NCI-H69 (cell line): ENCODE measurements at regions not wholly inside any gene's neighbourhood (a gene's known extent, or its start where the extent isn't known, plus 50 kb on each side); places are given as distances from the start of the nearest gene placed in this dataset.

ENCODE experiments used
- DNase-seq: peaks from one replicate; lab custom pipeline; 2025; lab: John Stamatoyannopoulos, UW

DNA sequence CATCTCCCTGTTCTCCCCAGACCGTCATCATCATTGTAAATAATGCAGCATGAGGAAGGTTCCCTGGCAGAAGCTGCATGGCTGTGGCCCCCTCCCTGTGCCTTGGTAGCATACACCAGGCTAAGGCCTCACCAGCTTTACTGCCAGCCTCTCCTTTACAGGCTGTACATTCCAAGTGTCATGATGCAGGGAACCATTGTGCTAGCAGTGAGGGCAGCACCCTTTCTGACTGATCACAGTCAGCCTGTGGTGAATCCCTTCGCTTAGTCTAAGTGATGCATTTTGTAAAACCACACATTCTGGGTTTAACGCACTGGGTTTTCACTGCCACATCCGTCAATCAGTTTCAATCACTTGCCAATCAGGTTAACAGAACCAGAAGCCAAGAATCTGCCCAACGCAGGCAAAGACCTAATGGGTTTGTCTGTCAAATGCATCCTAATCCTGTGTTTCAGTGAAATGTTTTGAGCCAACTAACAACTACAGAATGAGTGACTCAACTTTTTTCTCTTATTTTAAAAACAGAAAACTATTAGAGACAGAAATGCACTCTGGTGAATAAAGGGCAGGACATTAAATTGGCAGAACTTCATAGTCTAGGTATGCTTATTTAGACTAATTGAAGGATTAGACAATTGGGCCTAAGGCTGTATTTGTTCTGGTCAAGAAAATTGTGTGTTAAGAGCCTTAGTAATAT, 225.9 kb upstream of the DPH6 start:
- peak; percentile 23 for DNase-seq

DNA sequence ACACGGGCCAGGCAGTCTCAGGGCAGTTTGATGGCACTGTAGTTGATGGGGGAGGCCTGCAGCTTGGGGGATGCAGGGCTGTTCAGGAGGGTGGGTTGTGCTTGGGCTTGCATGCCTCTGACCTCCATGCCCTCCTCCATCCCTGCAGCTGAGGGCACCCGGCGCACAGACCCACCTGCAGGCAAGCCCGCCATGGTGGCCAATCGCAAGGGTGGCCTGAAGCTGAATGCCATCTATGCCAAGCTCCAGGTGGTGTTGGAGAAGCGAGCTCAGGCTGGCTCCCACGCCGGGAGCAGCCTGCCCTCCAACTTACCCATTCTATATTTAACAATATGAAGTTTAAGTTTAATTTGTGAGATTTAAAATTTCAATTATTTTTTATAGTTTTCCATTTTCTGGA, 228.7 kb upstream of the DPH6 start:
- no peak for DNase-seq

DNA sequence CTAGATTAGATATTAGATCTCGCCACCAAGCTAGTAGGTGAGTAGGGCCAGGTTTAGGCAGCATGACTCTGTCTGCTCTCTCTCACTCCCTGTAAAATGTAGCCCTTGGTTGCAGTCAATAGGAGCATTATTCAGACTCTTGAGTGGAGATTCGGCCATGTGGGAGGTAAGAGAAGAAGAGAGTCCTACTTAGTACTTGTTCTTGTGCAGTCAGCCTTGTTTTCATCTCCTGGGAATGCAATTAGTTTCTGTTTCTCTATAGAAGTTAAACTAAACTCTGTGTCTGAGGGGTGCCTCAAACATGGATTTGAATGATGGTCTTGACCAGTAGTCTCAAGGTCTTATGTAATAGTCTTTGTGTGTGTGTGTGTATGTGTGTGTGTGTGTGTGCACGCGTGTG, 229.5 kb upstream of the DPH6 start:
- no peak for DNase-seq

DNA sequence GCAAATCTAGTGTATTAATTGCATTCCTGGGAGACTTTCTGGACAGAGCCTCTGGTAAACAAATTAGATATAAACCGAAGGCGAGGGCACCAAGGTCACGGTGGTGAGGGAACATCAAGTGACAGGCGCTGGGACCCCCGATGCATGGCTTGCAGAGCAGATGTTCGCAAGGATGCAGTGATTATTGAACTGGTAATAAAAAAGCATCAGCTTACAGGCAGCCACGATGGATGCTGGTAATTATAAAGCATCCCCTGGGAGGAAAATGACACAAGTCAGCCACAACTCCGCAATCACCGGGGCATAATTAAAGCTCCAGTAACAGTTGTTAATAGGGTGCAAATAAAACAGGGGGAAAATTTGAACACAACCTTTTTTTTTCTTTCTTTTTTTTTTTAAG, 231.1 kb upstream of the DPH6 start:
- DNase-seq: peak; percentile 98

DNA sequence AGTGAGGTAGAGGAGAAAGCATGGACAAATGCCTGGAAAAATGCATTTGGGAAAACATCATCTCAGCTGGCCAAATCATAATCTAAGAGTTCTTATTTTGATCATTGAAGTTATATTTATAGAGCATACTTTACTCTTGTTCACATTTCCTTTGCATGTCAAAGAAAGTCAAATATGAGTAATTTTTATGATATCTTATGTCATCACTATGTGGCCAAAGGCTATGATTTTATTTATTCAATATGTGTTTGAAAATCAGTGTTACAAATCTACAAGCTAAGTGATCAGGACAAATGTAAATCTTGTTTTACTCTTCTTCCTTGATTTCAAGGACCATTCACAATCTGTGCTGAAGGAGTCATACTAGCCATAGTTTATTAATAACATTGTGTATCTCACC, 237.2 kb upstream of the DPH6 start:
- DNase-seq: no peak

DNA sequence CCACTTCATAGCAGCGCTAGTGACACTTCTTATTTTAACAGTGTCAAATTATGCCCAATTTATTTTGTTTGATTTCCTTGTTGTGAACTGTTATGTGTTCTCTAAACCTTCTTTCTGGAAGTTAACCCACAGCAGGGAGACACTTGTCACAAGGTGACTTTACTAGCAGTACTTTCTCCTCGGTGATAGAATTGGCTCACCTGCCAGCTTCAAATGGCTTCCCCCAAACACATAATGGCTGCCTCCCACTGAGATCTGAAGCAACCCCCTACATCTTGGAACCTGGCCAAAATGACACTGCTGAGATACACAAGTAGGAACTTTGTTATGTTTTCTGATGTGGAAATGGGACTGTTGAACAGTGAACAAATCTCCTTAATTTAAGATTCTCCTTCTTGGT, 238.8 kb upstream of the DPH6 start:
- DNase-seq: peak; percentile 100

DNA sequence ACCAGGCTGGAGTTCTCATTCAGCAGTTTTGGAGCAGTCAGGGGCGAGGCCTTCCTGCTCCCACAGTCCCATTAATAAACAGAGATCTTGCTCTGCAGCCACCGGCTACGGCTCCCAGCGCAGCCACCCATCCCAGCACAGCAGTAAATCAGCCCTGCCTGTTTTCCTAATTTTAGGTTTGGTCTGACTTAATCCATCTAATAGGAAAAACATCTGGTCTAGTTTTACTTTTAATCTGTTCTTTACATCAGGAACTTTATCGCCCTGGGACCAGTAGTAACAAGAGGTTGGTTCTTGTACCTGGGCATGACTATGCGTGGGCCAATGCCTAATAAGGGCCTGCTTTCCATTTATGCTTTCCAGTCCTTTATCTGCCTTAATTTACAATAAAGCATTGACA, 264.0 kb upstream of the DPH6 start:
- DNase-seq: no peak

DNA sequence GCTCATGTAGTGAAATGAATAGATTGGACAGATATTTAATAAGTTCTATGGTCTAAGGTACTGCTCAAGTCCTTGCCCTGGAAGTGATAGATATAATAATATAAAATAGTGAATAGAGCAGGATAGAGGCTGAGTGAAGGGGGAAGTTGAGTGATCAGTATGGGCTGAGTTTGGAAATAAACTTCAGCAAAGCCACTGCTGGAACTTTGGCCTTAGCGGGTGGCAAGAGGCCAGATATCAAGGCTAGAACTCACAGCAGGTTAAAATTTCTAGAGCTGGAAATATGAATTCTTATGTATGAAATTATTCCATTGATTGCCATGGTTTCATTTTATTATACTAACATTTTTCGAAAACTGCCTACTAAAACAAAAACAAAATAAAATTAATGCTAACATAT, 267.6 kb upstream of the DPH6 start:
- no peak for DNase-seq

DNA sequence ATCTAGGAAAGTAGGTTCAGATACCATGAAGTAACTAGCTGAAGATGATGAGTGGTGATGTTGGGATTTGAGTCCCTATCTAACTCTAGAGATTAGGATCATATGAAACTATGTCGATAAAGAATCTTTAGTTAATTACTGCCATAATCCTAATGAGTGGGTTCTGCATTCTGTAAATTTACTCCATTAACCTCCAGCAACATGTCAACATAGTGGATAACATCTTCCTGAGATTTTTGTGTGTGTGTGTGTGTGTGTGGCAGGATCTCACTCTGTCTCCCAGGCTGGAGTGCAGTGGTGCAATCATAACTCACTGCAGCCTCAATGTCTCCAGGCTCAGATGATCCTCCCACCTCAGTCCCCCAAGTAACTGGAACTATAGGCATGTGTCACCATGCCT, 272.9 kb upstream of the DPH6 start:
- no peak for DNase-seq

DNA sequence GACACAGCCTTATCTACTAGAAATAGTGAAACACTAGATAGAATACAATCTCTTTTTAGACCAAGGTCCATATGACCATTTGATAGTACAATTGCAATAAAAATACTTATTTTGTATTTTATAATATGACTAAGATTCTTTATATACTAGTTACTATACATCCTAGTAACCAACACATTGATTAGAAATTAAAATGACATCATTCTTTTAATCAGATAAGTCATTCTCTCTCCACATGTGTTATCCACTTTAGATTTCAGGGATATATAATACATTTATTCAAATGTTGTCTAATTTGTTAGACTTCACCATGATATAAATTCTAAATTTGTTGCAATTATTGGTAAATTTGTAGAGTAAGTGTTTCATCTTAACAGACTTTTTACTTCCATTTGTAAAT, 276.2 kb upstream of the DPH6 start:
- DNase-seq: no peak

DNA sequence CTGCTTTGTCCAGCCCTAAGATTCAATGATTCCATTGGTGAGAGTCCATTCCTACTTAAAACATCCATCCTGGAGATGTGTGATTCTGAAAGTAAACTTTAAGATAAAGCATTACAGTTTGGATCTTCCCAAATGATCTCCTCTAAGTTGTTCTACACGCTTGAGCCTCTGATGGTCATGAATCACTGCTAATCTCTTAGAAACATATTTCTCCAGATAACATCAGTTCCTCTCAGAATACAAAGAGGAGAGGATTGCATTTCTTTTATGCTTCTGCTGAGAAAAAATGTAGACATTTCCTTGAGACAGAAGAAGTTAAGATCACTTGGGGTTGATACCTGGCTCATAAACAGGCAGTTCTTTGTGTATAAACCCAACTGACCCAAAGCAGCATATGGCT, 281.2 kb upstream of the DPH6 start:
- DNase-seq: no peak

DNA sequence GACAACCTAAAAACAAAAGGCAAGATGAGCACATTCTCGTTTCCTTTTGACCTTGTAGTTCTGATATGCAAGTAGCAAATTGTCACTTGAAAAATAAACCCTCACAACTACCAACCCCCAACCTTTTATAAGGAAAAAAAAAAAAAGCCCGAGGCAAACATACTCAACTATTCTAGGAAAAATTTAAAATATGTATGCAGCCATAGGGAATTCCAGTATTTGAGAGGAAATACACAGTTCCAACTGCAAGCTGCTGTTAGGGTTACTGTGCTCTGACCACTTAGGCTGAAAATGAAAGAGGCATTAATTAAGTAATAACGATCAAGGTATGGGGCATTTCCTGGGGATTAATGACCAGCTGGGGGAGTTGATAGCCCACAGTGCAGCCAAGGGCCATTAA, 281.9 kb upstream of the DPH6 start:
- DNase-seq: peak; percentile 72

DNA sequence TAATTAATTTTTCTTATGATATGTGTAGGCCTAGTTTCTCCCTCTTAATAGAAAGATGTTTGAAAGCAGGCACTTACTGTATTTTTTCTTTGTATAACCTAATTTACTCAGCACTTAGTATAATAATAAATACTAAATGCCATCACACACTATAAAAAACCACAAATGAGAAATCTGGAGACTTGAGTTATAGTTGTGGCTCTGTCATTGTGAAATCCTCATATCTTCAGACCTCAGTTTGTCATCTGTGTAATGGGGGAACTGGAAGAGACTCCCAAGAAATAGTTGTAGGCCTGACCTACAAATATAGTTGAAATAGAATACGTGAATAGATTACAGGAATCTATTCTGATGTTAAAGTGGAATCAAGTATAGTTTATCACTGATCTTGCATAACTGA, 287.6 kb upstream of the DPH6 start:
- DNase-seq: no peak

DNA sequence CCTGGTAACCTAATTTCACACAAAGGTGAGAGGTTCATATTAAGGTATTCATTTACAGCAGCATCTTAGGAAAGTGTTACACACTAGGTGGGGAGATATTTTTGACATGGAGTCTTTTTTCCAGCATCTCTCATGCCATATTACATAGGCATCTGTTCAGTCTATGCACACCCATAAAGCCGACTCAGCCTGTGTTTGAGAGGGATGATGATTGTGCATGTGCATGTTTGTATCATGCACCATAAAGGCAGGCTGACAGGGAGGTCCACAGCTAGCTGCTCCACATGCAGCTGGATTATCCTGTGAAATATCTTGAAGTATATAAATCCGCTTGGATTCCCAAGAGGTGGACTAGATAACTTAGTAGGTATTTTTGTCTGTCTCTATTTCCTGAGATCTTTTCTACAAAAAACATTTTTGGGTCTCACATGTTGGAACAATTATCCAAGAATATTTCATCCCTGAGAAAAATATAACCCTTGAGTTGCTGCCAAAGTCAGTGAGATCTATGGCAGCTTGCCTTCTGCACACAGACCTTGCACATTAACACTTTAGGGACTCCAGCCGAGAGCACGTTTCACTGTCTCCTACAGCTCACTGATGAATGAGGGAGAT, 288.4 kb upstream of the DPH6 start:
- DNase-seq: peak; percentile 43

DNA sequence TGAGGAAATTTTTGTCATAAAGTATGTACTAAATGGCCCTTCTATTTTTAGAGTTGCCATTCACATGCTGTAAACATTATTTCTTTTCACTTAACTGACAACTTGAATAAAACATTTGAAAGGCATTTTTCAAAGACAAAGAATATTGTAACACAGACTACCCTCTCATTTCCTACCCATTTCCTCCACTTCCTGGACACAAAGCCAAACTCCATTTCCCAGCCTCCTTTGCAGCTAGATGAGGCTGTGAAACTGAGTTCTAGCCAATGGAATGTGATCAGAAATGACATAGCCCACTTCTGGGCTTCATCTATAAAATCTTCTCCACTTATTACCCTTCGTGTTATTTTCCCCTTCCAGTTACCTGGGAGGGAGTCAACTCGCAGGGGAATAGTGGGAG, 288.9 kb upstream of the DPH6 start:
- DNase-seq: no peak

DNA sequence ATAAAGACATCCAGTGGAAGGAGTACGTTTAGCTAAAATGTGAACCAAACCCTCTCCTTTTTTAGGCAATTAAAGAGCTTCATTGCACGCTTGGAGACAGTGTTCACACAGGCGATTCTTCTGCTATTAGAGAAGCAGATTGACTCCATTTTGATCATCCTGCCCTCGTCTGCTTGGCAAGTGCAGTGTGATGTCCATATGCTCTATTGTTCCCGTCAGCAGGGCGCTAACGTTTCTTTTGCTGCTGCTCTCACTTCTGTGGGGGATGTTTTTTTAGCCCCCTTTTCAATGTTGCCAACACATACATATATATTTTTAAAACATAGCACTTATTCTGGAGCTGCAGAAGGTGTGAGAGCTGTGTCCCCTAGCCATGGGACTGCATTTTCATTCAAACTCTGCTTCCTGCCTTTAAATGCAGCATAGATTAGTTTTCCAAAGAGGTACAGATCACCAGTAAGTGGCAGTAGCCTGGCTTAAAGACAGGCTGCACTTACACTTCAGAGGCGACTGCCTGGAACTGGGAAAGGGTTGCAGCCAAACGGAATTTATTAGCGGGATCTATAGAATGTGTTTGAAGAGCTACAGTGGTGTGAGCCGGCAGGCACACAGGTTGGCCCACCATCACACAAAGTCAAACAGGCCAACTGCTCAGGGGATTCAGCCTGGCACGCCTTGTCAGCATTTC, 292.6 kb upstream of the DPH6 start:
- DNase-seq: peak; percentile 84

DNA sequence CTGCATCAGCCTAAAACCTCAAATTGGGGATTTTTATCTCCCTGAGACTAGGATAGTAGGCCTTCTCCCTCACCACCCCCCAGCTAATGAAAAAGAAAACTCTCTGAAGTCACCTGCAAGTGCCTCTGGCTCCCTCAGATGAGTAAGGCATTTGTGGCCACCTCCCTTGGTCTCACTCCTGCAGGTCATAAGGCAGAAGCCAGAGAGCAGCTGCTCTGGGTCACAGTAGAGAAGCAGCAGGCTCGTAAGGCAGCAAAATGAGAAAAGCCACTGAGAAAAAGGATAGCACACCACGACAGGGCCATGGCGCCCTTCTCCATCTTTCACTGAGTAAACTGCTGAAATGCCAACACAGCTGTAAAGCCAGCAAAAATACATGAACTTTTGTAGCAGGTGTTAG, 296.7 kb upstream of the DPH6 start:
- no peak for DNase-seq

DNA sequence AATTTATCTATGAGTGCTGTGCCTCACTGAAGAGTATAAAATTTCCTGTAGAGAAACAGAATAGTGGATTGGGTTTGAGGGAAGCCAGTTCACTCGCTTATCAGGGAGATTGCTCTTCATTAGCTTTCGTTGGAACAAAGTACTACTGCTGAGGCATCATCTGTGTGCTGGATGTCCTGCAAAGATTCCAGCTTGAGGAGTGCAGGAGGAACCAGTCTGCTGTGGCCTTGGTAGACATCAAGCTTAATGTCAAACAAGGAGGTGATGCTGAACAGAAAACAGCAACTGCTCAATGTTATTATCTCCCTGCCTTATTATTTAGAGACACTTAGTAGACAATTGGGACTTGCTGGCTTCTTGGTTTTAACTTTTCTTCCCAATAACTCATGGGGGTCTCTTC, 297.5 kb upstream of the DPH6 start:
- DNase-seq: no peak

DNA sequence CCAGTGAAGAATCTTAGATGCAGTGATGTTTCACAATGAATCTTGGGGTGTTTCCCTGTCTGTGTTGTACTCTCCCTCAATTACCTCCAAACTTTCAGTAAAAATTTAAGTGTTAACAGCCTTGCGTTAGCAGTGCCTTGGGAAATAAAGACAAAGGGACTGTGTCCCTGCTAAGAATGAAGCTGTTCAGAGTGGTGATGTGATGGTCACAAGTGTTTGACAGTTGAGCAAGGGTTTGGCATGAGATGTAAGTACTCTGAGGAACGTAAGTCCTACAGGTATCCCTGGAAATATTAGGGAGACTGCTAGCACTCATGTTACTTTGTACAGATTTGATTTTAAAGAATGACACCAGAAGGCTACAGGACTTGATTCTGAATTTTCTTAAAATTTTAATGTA, 304.3 kb upstream of the DPH6 start:
- no peak for DNase-seq

DNA sequence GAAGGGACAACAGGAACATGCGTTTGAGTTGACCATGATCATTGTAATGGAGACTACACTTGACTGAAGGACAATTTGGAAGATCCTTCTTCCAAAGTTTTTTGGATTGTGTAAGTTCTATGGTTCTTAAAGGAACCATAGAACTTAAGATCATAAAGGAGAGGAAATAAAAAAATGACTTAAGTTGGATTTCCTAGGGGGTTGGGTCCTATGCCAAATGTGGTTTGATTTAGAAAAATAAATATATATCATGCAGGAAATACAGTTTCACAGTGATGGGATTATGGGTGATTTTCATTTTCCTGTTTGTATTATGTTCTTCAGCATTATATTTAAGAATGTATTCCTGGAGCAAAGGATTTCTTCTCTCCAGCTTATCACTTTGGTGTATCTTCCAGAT, 305.5 kb upstream of the DPH6 start:
- no peak for DNase-seq

DNA sequence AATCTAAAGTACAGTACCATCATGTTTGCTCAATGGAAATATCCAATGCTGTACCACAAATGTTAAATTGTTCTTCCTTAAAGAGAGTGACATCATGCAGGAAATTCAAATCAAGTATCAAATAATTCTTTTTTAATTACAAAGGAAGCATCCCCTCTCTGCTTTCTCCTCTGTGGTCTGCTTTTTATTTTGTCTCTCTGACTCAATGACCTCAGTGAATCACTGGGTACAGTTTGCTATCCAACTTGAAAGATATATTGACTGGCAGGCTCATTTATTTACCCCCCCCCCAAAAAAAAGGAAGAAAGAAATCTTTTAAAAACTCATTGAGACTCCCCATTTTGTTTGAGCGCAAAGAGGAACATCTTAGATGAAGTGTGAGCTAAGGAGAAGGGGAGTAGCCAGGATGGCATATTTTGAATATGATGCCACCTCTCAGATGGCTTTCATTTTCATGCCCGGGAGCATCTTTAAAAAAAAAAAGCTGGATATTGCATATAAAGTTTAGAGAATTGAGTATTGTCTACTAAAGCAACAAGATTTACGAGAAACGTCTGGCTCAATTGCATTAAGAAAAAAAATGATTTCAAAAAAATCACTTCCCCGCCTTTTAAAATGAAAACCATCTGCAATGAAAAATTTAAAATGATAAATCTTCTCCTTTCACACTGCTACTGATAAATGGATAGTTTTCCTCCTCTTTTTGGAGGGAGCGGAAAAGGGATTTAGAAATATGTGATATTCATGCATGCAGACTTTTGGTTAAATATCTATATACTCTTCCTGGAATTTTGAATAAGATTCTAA, 307.1 kb upstream of the DPH6 start:
- no peak for DNase-seq

DNA sequence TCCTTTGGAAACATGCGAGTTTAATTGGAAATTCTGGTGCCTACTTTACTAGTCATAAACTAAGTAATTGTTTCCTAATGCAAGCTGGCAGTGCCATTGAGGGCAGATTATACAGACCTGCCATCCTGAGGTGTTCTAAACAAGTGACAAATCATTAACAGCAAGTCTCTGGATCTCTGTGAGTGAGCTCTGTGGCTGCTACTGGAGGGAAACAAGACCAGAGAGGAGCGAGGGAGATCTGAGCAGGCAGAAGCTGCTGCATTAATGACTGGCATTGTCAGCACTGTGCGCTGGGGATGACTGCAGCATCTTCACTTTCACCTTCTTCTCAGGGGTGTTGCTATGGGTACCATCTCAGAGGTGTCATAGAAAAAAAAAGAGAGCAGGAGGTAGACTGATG, 308.4 kb upstream of the DPH6 start:
- peak; percentile 65 for DNase-seq
